Thyroid gland (tissue), 4 donors: ENCODE measurements at regions not wholly inside any gene's neighbourhood (a gene's known extent, or its start where the extent isn't known, plus 50 kb on each side); places are given as distances from the start of the nearest gene placed in this dataset.

Source experiments
- DNase-seq, 2 donors: peaks; one replicate each; pipeline ENCODE4 v3.0.0-alpha.2; 2019
- H3K27ac ChIP-seq, 3 donors: fragments of 200-600 bp; sonication (generic); 1 replicate in 2 of 3; 2 replicates in 1 of 3; pipeline ENCODE4 v1.5.1; 2016 to 2019; ENCODE audit warnings: mild to moderate bottlenecking in 1 of 3, moderate library complexity in 1 of 3
- H3K27me3 ChIP-seq: fragments of 200-600 bp; sonication (generic); one replicate; pipeline ENCODE4 v1.5.1; 2019
- H3K36me3 ChIP-seq, 2 donors: fragments of 200-600 bp; sonication (generic); one replicate each; pipeline ENCODE4 v1.5.1; 2016 to 2019
- H3K4me1 ChIP-seq, 2 donors: fragments of 200-600 bp; sonication (generic); one replicate each; pipeline ENCODE4 v1.5.1; 2017 to 2019
- H3K4me3 ChIP-seq, 3 donors: fragments of 200-600 bp; sonication (generic); replicated peaks in 1 of 3; 1 replicate in 2 of 3; 2 replicates in 1 of 3; pipeline ENCODE4 v1.5.1; 2016; ENCODE audit warnings: mild to moderate bottlenecking in 1 of 3
- H3K9me3 ChIP-seq: fragments of 200-600 bp; sonication (generic); one replicate; pipeline ENCODE4 v1.5.1; 2017
- POLR2A ChIP-seq, 2 donors: fragments of 450-650 bp; IDR thresholded peaks; one replicate each; pipeline ENCODE4 v1.6.1; 2017; ENCODE audit warnings: antibody characterized with exemption in 2 of 2, mild to moderate bottlenecking in 2 of 2, moderate library complexity in 1 of 2
- WGBS, 2 donors: methylation state at CpG; one replicate each; pipeline ENCODE4 v1.1.5; 2017; 5-methylcytosine and 5-hydroxymethylcytosine counted together
- intact Hi-C: fragments of 100-400 bp; cut with DNase I; formaldehyde crosslinking; loops from one replicate; pipeline ENCODE4 v1.15.1; 2023
- TF ChIP-seq, protein P1 (sequence below), 6 experiments: fragments of 200-600 bp in 3 of 6; fragments of 450-650 bp in 3 of 6; sonication (generic) in 3 of 6; IDR thresholded peaks; one replicate each; pipeline ENCODE4 v1.5.1; 2016 to 2019; ENCODE audit warnings: antibody characterized with exemption in 6 of 6, mild to moderate bottlenecking in 2 of 6, inconsistent platforms in 1 of 6, moderate library complexity in 1 of 6

DNA sequence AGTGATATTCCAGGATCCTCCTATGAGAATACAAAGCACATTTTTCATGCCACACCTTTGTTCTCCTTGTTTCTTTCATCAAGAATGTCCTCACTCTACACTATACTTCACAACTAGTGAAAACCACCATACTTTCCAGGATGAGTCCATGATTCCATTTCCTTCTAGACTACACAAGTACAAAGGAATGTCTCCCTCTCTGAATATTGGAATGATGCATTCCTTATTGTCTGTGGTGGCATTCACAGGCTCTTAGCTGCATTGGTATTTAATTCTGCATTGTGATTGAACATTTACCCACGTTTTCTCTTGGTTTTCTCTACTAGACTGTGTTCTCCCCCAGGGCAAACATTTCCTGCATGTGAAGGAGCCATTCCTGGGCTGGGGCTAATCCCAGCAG is 217.5 kb downstream of the RAP2B start:
- no peak overlapping the region for H3K4me3 ChIP-seq
- intact Hi-C loops, result no loop called here
- TF ChIP-seq POLR2A (IDR thresholded peaks at IDR 0.05), result no peak
- TF ChIP-seq, protein P1, sequence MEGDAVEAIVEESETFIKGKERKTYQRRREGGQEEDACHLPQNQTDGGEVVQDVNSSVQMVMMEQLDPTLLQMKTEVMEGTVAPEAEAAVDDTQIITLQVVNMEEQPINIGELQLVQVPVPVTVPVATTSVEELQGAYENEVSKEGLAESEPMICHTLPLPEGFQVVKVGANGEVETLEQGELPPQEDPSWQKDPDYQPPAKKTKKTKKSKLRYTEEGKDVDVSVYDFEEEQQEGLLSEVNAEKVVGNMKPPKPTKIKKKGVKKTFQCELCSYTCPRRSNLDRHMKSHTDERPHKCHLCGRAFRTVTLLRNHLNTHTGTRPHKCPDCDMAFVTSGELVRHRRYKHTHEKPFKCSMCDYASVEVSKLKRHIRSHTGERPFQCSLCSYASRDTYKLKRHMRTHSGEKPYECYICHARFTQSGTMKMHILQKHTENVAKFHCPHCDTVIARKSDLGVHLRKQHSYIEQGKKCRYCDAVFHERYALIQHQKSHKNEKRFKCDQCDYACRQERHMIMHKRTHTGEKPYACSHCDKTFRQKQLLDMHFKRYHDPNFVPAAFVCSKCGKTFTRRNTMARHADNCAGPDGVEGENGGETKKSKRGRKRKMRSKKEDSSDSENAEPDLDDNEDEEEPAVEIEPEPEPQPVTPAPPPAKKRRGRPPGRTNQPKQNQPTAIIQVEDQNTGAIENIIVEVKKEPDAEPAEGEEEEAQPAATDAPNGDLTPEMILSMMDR (IDR thresholded peaks at IDR 0.05), result no peak
- H3K4me1 ChIP-seq, result no peaks in the 10 kb centered on the region
- no peaks in the 10 kb centered on the region for H3K27me3 ChIP-seq
- H3K9me3 ChIP-seq, result no peaks in the 10 kb centered on the region
- WGBS, 2 donors, result 64 to 70% methylated on average over 1 of the region's 1 CpG
- H3K27ac ChIP-seq, result no peak overlapping the region
- DNase-seq, result no peak
- H3K36me3 ChIP-seq, result no peaks in the 10 kb centered on the region

DNA sequence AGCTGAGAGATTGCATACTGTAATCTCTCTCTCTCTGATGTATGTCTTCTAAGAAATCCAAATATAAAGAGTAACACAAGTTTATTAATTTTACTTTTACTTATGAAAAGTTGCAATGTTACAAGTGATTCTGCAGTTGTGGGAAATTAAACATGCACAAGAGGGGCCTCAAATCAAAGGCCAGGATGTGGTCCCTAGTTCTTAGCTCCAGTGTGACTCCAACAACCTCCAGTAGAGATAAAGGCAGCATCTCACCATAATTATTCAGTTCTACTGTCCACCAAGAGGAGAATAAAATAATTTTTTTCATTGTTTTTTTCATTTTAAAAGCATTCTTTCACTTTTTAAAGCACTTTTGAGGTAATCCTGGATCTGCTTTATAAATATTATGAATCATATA is 223.3 kb downstream of the RAP2B start:
- no peaks in the 10 kb centered on the region for H3K9me3 ChIP-seq
- H3K27ac ChIP-seq, result no peak overlapping the region
- no peaks in the 10 kb centered on the region for H3K27me3 ChIP-seq
- DNase-seq, result no peak
- no peak overlapping the region for H3K4me3 ChIP-seq
- no peak for TF ChIP-seq POLR2A (IDR thresholded peaks at IDR 0.05)
- TF ChIP-seq, protein P1 (IDR thresholded peaks at IDR 0.05), result no peak
- H3K4me1 ChIP-seq, result no peaks in the 10 kb centered on the region
- H3K36me3 ChIP-seq, result no peaks in the 10 kb centered on the region
- intact Hi-C loops, result no loop called here

DNA sequence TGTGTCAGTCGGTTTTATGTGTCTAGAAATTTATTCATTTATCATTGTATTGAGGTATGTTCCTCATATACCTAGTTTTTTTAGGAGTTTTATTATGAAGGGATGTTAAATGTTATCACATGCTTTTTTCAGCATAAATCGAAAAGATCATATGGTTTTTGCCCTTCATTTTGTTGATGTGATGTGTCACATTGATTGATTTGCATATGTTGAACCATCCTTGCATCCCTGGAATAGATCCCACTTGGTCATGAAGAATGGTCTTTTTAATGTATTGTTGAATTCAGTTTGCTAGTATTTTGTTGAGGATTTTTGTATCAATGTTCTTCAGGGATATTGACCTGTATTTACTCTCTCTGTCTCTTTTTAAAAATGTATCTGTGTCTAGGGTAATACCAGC is 230.3 kb downstream of the RAP2B start:
- Histone ChIP-seq H3K9me3 (no peaks in the 10 kb centered on the region), H3K27ac (no peak overlapping the region), H3K36me3 (no peaks in the 10 kb centered on the region), H3K27me3 (no peaks in the 10 kb centered on the region), H3K4me3 (no peak overlapping the region), H3K4me1 (no peaks in the 10 kb centered on the region)
- TF ChIP-seq, protein P1 (IDR thresholded peaks at IDR 0.05), result no peak
- TF ChIP-seq POLR2A (IDR thresholded peaks at IDR 0.05), result no peak
- WGBS, 2 donors, result 80 to 84% methylated on average over 2 of the region's 2 CpGs
- DNase-seq, result no peak
- intact Hi-C loops, result no loop called here

DNA sequence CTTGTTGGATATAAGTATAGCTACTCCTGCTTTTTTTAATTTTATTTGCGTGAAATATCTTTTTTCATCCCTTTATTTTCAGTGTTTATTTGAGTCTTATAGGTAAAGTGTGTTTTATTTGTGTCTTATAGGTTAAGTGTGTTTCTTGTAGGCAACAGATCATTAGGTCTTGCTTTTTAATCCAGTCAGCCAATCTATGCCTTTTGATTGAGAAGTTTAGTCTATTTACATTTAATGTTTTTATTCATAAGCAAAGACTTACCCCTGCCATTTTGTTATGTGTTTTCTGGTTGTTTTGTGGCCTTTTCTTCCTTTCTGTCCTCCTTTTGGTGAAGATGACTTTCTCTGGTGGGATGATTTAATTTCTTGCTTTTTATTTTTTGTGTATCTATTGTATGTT is 232.0 kb downstream of the RAP2B start:
- no peak for TF ChIP-seq POLR2A (IDR thresholded peaks at IDR 0.05)
- TF ChIP-seq, protein P1 (IDR thresholded peaks at IDR 0.05), result no peak
- intact Hi-C loops, result no loop called here

DNA sequence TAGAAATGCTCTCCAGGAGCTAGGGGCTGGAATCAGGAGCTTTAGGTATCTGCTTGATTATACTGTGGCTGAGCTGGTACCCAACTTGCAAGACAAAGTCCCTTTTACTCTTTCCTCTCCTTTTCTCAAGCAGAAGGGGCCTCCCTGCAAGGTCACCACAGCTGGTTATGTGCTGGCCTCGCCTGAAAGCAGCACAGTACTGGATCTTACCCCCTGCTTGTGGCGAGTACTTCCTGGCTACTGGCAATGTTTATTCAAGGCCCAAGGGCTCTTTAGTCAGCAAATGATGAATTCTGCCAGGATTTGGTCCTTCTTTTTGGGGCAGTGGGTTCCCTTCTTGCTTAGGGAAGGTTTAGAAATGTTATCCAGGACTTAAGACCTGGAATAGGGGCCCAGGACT is 234.6 kb downstream of the RAP2B start:
- intact Hi-C loops, result no loop called here
- Histone ChIP-seq H3K27ac (no peak overlapping the region), H3K4me1 (no peaks in the 10 kb centered on the region), H3K4me3 (no peak overlapping the region), H3K9me3 (no peaks in the 10 kb centered on the region), H3K36me3 (no peaks in the 10 kb centered on the region), H3K27me3 (no peaks in the 10 kb centered on the region)
- no peak for TF ChIP-seq POLR2A (IDR thresholded peaks at IDR 0.05)
- TF ChIP-seq, protein P1 (IDR thresholded peaks at IDR 0.05), result no peak
- 65 to 72% methylated on average over 2 of the region's 2 CpGs for WGBS, 2 donors
- no peak for DNase-seq

More for the DNA sequence above, 232.0 kb downstream of the RAP2B start:
- no peaks in the 10 kb centered on the region for H3K36me3 ChIP-seq
- 85 to 96% methylated on average over 1 of the region's 1 CpG for WGBS, 2 donors
- H3K4me1 ChIP-seq, result no peaks in the 10 kb centered on the region
- no peak overlapping the region for H3K4me3 ChIP-seq
- no peak for DNase-seq
- H3K27ac ChIP-seq, result no peak overlapping the region
- no peaks in the 10 kb centered on the region for H3K27me3 ChIP-seq
- no peaks in the 10 kb centered on the region for H3K9me3 ChIP-seq
